ENCODE measurements at regions not wholly inside any gene's neighbourhood (a gene's known extent, or its start where the extent isn't known, plus 50 kb on each side); places are given as distances from the start of the nearest gene placed in this dataset.

DNA sequence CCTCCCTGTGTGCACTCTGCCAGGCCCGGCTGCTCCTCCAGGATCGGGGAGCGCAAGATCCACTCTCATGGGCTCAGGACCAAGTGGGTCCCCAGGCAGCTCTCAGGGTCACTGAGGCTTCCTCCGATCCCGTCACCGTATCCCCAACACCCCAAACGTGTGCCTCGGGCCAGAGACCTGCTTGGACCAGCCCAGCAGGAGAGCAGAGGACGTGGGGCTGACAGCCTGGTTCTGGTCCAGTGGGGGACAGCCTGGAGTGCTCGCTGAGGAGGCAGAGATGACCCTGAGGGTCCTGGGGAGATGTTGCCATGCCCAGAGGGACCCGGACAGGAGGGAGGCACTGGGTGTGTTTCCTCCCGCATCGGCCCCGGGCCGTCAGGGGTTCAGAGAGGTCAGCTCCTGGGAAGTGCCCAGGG, 1402.6 kb downstream of the BRD1 start:
- no peaks in the 10 kb centered on the region for H3K27me3 ChIP-seq (replicated peaks; ENCODE audit: control insufficient read depth, insufficient read depth, low read length)
- no peak overlapping the region for H3K4me3 ChIP-seq (replicated peaks; ENCODE audit: low read depth, low read length)
- TF ChIP-seq, protein P1, sequence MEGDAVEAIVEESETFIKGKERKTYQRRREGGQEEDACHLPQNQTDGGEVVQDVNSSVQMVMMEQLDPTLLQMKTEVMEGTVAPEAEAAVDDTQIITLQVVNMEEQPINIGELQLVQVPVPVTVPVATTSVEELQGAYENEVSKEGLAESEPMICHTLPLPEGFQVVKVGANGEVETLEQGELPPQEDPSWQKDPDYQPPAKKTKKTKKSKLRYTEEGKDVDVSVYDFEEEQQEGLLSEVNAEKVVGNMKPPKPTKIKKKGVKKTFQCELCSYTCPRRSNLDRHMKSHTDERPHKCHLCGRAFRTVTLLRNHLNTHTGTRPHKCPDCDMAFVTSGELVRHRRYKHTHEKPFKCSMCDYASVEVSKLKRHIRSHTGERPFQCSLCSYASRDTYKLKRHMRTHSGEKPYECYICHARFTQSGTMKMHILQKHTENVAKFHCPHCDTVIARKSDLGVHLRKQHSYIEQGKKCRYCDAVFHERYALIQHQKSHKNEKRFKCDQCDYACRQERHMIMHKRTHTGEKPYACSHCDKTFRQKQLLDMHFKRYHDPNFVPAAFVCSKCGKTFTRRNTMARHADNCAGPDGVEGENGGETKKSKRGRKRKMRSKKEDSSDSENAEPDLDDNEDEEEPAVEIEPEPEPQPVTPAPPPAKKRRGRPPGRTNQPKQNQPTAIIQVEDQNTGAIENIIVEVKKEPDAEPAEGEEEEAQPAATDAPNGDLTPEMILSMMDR (IDR thresholded peaks at IDR 0.05; ENCODE audit: insufficient read depth, low read length, poor library complexity, severe bottlenecking), result no peak
- H3K36me3 ChIP-seq (ENCODE audit: control insufficient read depth, insufficient read depth, low read length), result no peaks in the 10 kb centered on the region
- DNase-seq (ENCODE audit: extremely low read depth, insufficient read length), result no peak

DNA sequence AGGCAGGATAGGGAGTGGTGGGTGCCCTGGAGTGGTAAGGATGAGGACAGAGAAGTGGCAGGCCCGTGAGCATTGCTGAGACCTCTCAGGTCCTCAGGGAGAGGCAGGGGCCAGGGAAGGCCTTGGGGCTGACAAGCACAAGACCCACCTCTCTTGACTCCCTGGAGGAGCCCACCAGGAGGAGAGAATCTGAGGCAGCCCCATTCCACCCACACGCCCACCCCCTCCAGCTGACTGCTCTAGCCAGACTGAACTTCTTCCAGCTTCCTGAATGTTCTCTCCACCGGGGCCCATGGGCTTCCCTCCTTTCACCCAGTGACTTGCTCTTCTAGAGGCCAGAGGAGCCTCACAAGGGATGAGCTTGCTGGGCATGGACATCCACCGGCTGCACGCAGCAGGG, 1403.0 kb downstream of the BRD1 start:
- no peak for DNase-seq (ENCODE audit: extremely low read depth, insufficient read length)
- H3K27me3 ChIP-seq (replicated peaks; ENCODE audit: control insufficient read depth, insufficient read depth, low read length), result no peaks in the 10 kb centered on the region
- TF ChIP-seq, protein P1 (IDR thresholded peaks at IDR 0.05; ENCODE audit: insufficient read depth, low read length, poor library complexity, severe bottlenecking), result no peak
- H3K36me3 ChIP-seq (ENCODE audit: control insufficient read depth, insufficient read depth, low read length), result no peaks in the 10 kb centered on the region
- H3K4me3 ChIP-seq (replicated peaks; ENCODE audit: low read depth, low read length), result no peak overlapping the region

DNA sequence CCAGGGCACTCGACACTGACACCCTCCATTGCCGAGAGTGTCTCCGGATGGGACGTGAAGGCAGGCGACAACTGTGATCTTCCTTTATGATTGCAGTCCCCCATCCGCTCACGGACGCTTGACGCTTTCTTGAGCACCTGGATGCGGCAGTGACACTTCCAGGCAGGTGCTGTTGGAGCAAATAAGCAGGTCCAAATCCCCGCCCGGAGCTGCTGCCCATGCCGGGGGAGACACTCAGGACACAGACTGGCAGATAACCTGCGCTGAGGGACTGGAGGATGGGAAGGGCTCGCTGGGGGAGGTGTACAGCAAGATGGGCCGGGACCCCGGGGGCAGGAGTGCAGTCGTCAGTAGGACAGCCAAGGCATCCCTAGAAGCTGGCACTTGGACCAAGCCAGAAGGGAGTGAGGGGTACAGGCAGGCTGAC, 1403.5 kb downstream of the BRD1 start:
- TF ChIP-seq, protein P1 (IDR thresholded peaks at IDR 0.05; ENCODE audit: insufficient read depth, low read length, poor library complexity, severe bottlenecking), result no peak
- no peaks in the 10 kb centered on the region for H3K27me3 ChIP-seq (replicated peaks; ENCODE audit: control insufficient read depth, insufficient read depth, low read length)
- no peak for DNase-seq (ENCODE audit: extremely low read depth, insufficient read length)
- H3K36me3 ChIP-seq (ENCODE audit: control insufficient read depth, insufficient read depth, low read length), result no peaks in the 10 kb centered on the region
- H3K4me3 ChIP-seq (replicated peaks; ENCODE audit: low read depth, low read length), result no peak overlapping the region

DNA sequence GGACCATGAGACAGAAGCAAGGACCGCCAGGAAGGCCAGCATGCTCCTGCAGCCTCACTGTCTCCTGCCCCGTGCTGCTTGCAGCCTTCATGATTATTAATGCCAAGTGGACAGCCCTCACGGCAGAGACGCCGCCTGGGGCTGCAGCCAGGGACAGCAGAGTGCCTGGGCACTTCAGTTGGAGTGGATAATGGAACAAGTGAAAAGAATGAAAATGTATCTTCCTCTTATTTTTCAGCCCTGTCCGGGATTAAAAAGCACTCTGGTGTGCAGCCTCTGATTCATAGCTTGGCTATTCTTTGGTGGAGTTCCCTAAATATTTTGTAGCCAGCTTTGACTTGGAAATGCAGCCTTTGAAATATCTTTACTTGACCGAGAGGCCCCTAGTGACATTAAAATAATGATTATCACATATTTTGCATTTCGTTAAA, 1404.2 kb downstream of the BRD1 start:
- Histone ChIP-seq H3K36me3 (ENCODE audit: control insufficient read depth, insufficient read depth, low read length) (no peaks in the 10 kb centered on the region), H3K4me3 (replicated peaks; ENCODE audit: low read depth, low read length) (no peak overlapping the region), H3K27me3 (replicated peaks; ENCODE audit: control insufficient read depth, insufficient read depth, low read length) (no peaks in the 10 kb centered on the region)
- TF ChIP-seq, protein P1 (IDR thresholded peaks at IDR 0.05; ENCODE audit: insufficient read depth, low read length, poor library complexity, severe bottlenecking), result no peak
- DNase-seq (ENCODE audit: extremely low read depth, insufficient read length), result no peak

DNA sequence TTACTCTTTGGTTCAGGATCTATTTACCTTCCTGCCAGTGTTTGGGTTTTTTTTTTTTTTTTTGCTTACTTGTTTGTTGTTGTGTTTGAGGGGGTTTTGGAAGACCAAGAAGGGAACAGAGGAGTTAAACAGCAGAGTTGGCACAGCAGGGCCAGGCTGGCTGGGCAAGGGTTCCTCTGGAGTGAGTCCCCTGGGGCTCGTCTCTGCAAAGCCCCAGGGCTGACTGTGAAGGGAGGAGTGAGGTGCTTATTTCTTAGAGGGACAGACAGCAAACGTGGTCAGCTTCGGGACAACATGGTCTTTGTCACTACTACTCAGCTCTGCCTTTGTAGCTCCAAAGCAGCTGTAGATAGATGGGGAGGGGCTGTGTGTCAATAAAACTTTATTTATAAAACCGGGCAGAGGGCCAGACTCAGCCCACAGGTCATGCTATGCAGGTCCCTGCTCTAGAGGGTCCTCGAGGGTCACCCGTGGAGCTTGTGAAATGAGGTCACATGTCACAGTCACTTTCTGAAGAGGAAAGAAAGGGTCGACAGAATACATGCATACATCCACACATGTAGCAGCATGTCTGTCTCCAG, 1404.7 kb downstream of the BRD1 start:
- Histone ChIP-seq H3K4me3 (replicated peaks; ENCODE audit: low read depth, low read length) (no peak overlapping the region), H3K27me3 (replicated peaks; ENCODE audit: control insufficient read depth, insufficient read depth, low read length) (no peaks in the 10 kb centered on the region), H3K36me3 (ENCODE audit: control insufficient read depth, insufficient read depth, low read length) (no peaks in the 10 kb centered on the region)
- no peak for DNase-seq (ENCODE audit: extremely low read depth, insufficient read length)
- TF ChIP-seq, protein P1 (IDR thresholded peaks at IDR 0.05; ENCODE audit: insufficient read depth, low read length, poor library complexity, severe bottlenecking), result no peak

DNA sequence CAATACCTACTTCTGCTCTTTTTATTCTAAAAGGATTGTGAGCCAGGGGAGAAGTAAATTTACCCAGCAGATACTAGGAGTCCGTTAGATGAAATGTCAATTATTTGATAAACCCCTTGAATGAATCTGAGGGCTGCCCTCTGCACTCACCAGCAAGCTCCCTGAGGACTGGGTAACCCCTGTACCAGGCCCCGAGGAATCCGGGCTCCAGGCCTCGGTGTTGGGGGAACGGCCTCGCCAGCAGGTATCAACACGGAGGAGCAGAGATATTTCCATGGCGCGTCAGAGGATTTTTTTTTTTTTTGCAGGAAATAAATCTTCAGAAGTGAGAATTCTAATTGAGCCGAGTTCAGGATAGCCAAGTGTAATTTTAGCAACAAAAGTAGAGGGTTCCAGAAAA, 1408.8 kb downstream of the BRD1 start:
- H3K36me3 ChIP-seq (ENCODE audit: control insufficient read depth, insufficient read depth, low read length), result no peaks in the 10 kb centered on the region
- H3K27me3 ChIP-seq (replicated peaks; ENCODE audit: control insufficient read depth, insufficient read depth, low read length), result no peaks in the 10 kb centered on the region
- DNase-seq (ENCODE audit: extremely low read depth, insufficient read length), result no peak
- TF ChIP-seq, protein P1 (IDR thresholded peaks at IDR 0.05; ENCODE audit: insufficient read depth, low read length, poor library complexity, severe bottlenecking), result no peak
- no peak overlapping the region for H3K4me3 ChIP-seq (replicated peaks; ENCODE audit: low read depth, low read length)
